Esophagus squamous epithelium (tissue), 4 donors: ENCODE measurements at regions not wholly inside any gene's neighbourhood (a gene's known extent, or its start where the extent isn't known, plus 50 kb on each side); places are given as distances from the start of the nearest gene placed in this dataset.

Source experiments
- CTCF ChIP-seq, 6 experiments: fragments of 450-650 bp in 4 of 6; fragments of 200-600 bp in 2 of 6; sonication (generic) in 2 of 6; IDR thresholded peaks; one replicate each; pipeline ENCODE4 v1.5.1; 2016 to 2019; ENCODE audit warnings: antibody characterized with exemption in 6 of 6, mild to moderate bottlenecking in 4 of 6, moderate library complexity in 4 of 6
- POLR2A ChIP-seq, 4 donors: fragments of 450-650 bp; IDR thresholded peaks; one replicate each; pipeline ENCODE4 v1.6.1; 2017; ENCODE audit warnings: antibody characterized with exemption in 4 of 4, mild to moderate bottlenecking in 4 of 4, moderate library complexity in 3 of 4

GRCh38 chr5:125130591-125130990, 384.2 kb upstream of the ZNF608 start:
- TF ChIP-seq CTCF (IDR thresholded peaks at IDR 0.05) (no peak), POLR2A (IDR thresholded peaks at IDR 0.05) (no peak)
